Astrocyte (in vitro differentiated cells and primary cell): ENCODE measurements at regions not wholly inside any gene's neighbourhood (a gene's known extent, or its start where the extent isn't known, plus 50 kb on each side); places are given as distances from the start of the nearest gene placed in this dataset.

Experiments
- DNase-seq: peaks from one replicate; pipeline ENCODE4 v3.0.0-alpha.2; 2010; ENCODE audit warnings: low read depth
- FAIRE-seq: peaks from 2 replicates; lab custom pipeline; 2011; peaks lifted over from hg19 to GRCh38; lab: Jason Lieb, UNC
- H2AFZ ChIP-seq: 2 replicates; pipeline ENCODE4 v1.6.0; 2012; ENCODE audit warnings: low read depth, low read length, inconsistent platforms
- H3K27ac ChIP-seq: 2 replicates; pipeline ENCODE4 v1.5.1; 2011; ENCODE audit warnings: low read depth, low read length, inconsistent platforms
- H3K27me3 ChIP-seq: 2 replicates; pipeline ENCODE4 v1.6.0; 2011; ENCODE audit warnings: low read length, inconsistent platforms; ENCODE audit not compliant: insufficient read depth
- H3K36me3 ChIP-seq: 2 replicates; pipeline ENCODE4 v1.5.1; 2011; ENCODE audit warnings: low read length, inconsistent platforms; ENCODE audit not compliant: insufficient read depth
- H3K4me1 ChIP-seq: 2 replicates; pipeline ENCODE4 v1.5.1; 2011; ENCODE audit warnings: low read length, inconsistent platforms; ENCODE audit not compliant: insufficient read depth
- H3K4me2 ChIP-seq: 2 replicates; pipeline ENCODE4 v1.6.0; 2012; ENCODE audit warnings: low read length, inconsistent platforms
- H3K4me3 ChIP-seq: 2 replicates; pipeline ENCODE4 v1.5.1; 2011; ENCODE audit warnings: low read depth, mild to moderate bottlenecking, low read length, inconsistent platforms; ENCODE audit not compliant: insufficient read depth
- H3K79me2 ChIP-seq: 2 replicates; pipeline ENCODE4 v1.6.0; 2012; ENCODE audit warnings: mild to moderate bottlenecking, low read length, inconsistent platforms; ENCODE audit not compliant: insufficient read depth
- H3K9ac ChIP-seq: 2 replicates; pipeline ENCODE4 v1.6.0; 2012; ENCODE audit warnings: mild to moderate bottlenecking, low read length, inconsistent platforms
- H3K9me3 ChIP-seq: 2 replicates; pipeline ENCODE4 v1.5.1; 2012; ENCODE audit warnings: low read depth, mild to moderate bottlenecking, low read length, inconsistent platforms; ENCODE audit not compliant: insufficient read depth
- H4K20me1 ChIP-seq: 2 replicates; pipeline ENCODE4 v1.6.0; 2012; ENCODE audit warnings: low read length, inconsistent platforms; ENCODE audit not compliant: insufficient read depth
- H3K27ac Mint-ChIP-seq: one replicate; pipeline ENCODE4 v1.8.0; 2021; ENCODE audit warnings: mild to moderate bottlenecking, mixed read lengths; ENCODE audit not compliant: unreplicated experiment
- H3K27me3 Mint-ChIP-seq: one replicate; pipeline ENCODE4 v1.8.0; 2021; ENCODE audit warnings: low read depth, mixed read lengths; ENCODE audit not compliant: unreplicated experiment
- H3K36me3 Mint-ChIP-seq: one replicate; pipeline ENCODE4 v1.8.0; 2021; ENCODE audit warnings: low read depth, mixed read lengths; ENCODE audit not compliant: unreplicated experiment
- H3K4me1 Mint-ChIP-seq: one replicate; pipeline ENCODE4 v1.8.0; 2021; ENCODE audit warnings: low read depth, mixed read lengths; ENCODE audit not compliant: unreplicated experiment
- H3K4me3 Mint-ChIP-seq: one replicate; pipeline ENCODE4 v1.8.0; 2021; ENCODE audit warnings: mild to moderate bottlenecking, moderate library complexity, mixed read lengths; ENCODE audit not compliant: unreplicated experiment
- H3K9me3 Mint-ChIP-seq: one replicate; pipeline ENCODE4 v1.8.0; 2021; ENCODE audit warnings: mild to moderate bottlenecking, mixed read lengths; ENCODE audit not compliant: unreplicated experiment
- EZH2 ChIP-seq: IDR thresholded peaks from 2 replicates; pipeline ENCODE4 v1.6.1; 2012; ENCODE audit warnings: mild to moderate bottlenecking, low read length, inconsistent platforms; ENCODE audit not compliant: insufficient read depth
- TF ChIP-seq, protein P1 (sequence below): IDR thresholded peaks from 2 replicates; pipeline ENCODE4 v1.5.1; 2011; ENCODE audit warnings: low read depth, mild to moderate bottlenecking, inconsistent platforms, low read length, moderate library complexity; ENCODE audit not compliant: insufficient read depth

DNA sequence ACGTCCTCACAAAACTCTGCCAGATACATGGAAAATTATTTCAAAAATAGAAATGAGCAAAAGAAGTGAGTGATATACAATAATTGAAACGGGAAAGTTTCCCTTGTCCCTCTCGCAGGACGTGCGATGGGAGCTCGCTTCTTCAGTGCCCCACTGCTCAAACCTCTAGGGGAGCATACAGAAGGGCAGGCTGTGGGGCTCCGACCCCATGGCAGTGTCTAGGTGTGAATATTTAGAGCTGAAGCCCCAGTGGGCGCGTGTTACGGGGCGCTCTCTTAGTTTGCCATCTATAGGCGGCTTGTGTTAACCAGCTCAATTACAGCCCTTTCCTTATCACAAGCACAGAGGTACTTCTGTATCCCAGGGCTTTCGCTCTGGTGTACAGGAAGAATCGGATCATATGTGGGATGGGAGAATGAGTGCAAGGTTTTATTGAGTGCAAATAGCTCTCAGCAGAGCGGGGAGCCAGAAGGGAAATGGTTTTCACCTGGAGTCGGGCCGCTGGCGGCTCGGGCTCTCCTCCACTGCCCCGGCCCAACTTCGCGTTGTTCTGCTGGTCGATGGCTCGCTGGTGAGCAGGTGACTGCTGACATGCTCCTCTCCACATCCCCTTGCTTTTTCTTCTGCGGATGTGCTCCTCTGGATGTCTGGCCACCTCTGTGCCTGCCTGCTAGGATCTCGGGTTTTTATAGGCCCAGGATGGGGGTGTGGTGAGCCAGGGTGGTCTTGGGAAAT, 334.0 kb upstream of the PTPRD start:
- no peaks in the 10 kb centered on the region for H3K27me3 ChIP-seq
- no peak overlapping the region for H3K27ac Mint-ChIP-seq
- H3K4me1 Mint-ChIP-seq = no peaks in the 10 kb centered on the region
- no peak for TF ChIP-seq EZH2
- TF ChIP-seq, protein P1, sequence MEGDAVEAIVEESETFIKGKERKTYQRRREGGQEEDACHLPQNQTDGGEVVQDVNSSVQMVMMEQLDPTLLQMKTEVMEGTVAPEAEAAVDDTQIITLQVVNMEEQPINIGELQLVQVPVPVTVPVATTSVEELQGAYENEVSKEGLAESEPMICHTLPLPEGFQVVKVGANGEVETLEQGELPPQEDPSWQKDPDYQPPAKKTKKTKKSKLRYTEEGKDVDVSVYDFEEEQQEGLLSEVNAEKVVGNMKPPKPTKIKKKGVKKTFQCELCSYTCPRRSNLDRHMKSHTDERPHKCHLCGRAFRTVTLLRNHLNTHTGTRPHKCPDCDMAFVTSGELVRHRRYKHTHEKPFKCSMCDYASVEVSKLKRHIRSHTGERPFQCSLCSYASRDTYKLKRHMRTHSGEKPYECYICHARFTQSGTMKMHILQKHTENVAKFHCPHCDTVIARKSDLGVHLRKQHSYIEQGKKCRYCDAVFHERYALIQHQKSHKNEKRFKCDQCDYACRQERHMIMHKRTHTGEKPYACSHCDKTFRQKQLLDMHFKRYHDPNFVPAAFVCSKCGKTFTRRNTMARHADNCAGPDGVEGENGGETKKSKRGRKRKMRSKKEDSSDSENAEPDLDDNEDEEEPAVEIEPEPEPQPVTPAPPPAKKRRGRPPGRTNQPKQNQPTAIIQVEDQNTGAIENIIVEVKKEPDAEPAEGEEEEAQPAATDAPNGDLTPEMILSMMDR = no peak
- DNase-seq (no peak), FAIRE-seq (no peak)
- H2AFZ ChIP-seq = no peak overlapping the region
- H3K9ac ChIP-seq = no peak overlapping the region
- H3K27ac ChIP-seq = no peak overlapping the region
- H3K9me3 ChIP-seq = no peaks in the 10 kb centered on the region
- H3K36me3 ChIP-seq = no peaks in the 10 kb centered on the region
- H3K27me3 Mint-ChIP-seq = no peaks in the 10 kb centered on the region
- H3K79me2 ChIP-seq = no peaks in the 10 kb centered on the region
- no peak overlapping the region for H3K4me2 ChIP-seq
- no peak overlapping the region for H3K4me3 Mint-ChIP-seq
- H3K4me3 ChIP-seq = no peak overlapping the region
- H3K36me3 Mint-ChIP-seq = no peaks in the 10 kb centered on the region
- H3K4me1 ChIP-seq = no peaks in the 10 kb centered on the region
- H4K20me1 ChIP-seq = no peaks in the 10 kb centered on the region
- no peaks in the 10 kb centered on the region for H3K9me3 Mint-ChIP-seq

DNA sequence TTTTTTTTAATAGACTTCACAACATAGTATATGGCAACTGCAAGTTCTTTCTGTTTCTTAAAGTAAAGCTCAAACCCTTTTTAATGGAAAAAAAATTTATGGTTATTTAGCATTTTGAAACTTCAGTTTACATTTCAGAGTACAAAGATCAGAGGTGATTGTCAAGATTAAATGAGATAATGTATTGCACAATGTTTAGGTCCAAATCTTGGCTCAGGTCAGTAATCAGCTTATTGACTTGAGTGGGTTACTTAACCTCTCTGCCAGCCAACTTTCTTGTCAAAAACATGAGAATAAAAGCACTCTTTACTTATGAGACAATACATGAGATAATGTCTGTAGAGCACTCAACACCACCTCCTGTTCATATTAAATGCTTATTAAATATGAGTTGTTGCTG, 345.1 kb upstream of the PTPRD start:
- H3K4me1 ChIP-seq = no peaks in the 10 kb centered on the region
- no peak overlapping the region for H3K9ac ChIP-seq
- peaks cover 7% of the 10 kb centered on the region for H3K9me3 Mint-ChIP-seq
- no peak overlapping the region for H3K4me2 ChIP-seq
- no peaks in the 10 kb centered on the region for H3K27me3 ChIP-seq
- H3K27ac ChIP-seq = no peak overlapping the region
- H3K36me3 Mint-ChIP-seq = no peaks in the 10 kb centered on the region
- no peak overlapping the region for H2AFZ ChIP-seq
- no peaks in the 10 kb centered on the region for H3K36me3 ChIP-seq
- TF ChIP-seq, protein P1 = no peak
- TF ChIP-seq EZH2 = no peak
- no peak overlapping the region for H3K27ac Mint-ChIP-seq
- no peak for FAIRE-seq
- no peak overlapping the region for H3K4me3 ChIP-seq
- H3K4me1 Mint-ChIP-seq = no peaks in the 10 kb centered on the region
- H3K9me3 ChIP-seq = peaks cover 4% of the 10 kb centered on the region
- no peaks in the 10 kb centered on the region for H4K20me1 ChIP-seq
- H3K4me3 Mint-ChIP-seq = no peak overlapping the region
- H3K27me3 Mint-ChIP-seq = no peaks in the 10 kb centered on the region
- DNase-seq = no peak
- H3K79me2 ChIP-seq = no peaks in the 10 kb centered on the region

DNA sequence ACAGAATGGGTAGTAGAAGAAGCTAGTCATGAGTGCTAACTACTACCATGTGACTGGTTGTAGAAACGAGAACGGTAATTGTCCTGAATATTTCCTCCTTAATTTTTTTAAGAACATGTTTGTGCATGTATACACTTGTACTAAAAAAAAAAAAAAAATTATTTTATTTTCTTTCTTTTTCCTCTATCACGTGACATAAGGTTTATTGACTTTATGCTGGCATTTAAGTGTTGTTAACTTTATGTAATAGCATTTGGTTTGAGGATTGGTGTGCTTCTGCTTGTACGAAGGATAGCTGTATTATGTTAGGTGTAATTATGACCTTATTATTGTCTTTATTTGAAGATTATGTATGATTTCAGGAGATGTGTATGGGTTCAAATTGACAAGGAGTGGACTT, 349.1 kb upstream of the PTPRD start:
- Mint-ChIP-seq H3K36me3 (no peaks in the 10 kb centered on the region), H3K4me3 (no peak overlapping the region), H3K4me1 (no peaks in the 10 kb centered on the region), H3K9me3 (peaks cover 7% of the 10 kb centered on the region), H3K27ac (no peak overlapping the region), H3K27me3 (no peaks in the 10 kb centered on the region)
- H3K79me2 ChIP-seq = no peaks in the 10 kb centered on the region
- no peak overlapping the region for H3K9ac ChIP-seq
- no peak overlapping the region for H2AFZ ChIP-seq
- no peak overlapping the region for H3K4me2 ChIP-seq
- peaks cover 4% of the 10 kb centered on the region for H3K9me3 ChIP-seq
- no peaks in the 10 kb centered on the region for H3K36me3 ChIP-seq
- no peak overlapping the region for H3K4me3 ChIP-seq
- DNase-seq (no peak), FAIRE-seq (no peak)
- no peaks in the 10 kb centered on the region for H4K20me1 ChIP-seq
- TF ChIP-seq EZH2 = no peak
- TF ChIP-seq, protein P1 = no peak
- H3K4me1 ChIP-seq = no peaks in the 10 kb centered on the region
- no peaks in the 10 kb centered on the region for H3K27me3 ChIP-seq
- H3K27ac ChIP-seq = no peak overlapping the region
